Stimulated activated CD4-positive, alpha-beta T cell treated with anti-CD3 and anti-CD28 coated beads, Interleukin-2, amount 100 ng/mL, for 48 hours (primary cell): ENCODE measurements at regions not wholly inside any gene's neighbourhood (a gene's known extent, or its start where the extent isn't known, plus 50 kb on each side); places are given as distances from the start of the nearest gene placed in this dataset.

Experiments
- DNase-seq, 2 donors: peaks; one replicate each; pipeline ENCODE4 v3.0.0-alpha.2; 2020

DNA sequence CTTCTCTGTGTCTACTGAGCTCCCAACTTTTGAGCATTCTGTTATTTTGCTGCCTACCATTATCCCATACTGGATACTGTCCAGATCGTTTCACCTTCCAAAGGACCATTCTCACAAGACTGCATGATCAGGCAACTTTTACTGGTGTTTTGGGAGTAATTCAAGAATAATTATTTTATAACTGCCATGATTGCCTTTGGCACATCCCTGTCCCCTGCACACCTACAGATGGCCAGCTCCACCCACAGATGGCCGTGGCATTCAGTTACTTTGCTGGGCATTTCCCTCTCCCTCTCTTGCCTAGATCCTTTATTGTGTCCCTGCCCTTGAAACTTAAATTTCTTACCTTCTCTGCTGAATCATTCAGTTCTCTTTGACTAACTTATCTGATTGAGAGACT is 263.9 kb downstream of the DIPK2A start:
- DNase-seq = no peak

- DNase-seq = no peak
These were observed 265.7 kb downstream of the DIPK2A start for GRCh38 chr3:144237351-144237750.

DNA sequence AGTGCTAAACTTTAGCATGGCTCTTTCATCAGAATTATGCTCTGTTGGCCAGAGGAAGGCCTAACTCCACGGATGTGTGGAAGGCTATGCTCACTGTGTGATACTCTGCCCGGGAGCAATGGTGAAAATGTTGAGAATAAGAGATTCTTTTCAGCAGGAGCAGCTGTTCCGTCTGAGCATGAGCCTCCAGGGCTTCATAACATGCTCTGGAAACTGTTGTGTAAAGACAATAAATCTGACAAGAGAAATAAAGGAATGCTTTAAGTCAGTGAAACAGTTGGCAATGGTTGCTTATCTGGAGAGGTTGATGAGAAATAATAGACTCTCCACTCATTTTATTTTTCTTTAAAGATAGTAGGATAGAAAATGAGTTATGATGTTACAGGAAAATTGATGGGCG is 269.8 kb downstream of the DIPK2A start:
- DNase-seq = no peak

GRCh38 chr3:144242747-144243146 is 271.1 kb downstream of the DIPK2A start:
- DNase-seq = no peak

DNA sequence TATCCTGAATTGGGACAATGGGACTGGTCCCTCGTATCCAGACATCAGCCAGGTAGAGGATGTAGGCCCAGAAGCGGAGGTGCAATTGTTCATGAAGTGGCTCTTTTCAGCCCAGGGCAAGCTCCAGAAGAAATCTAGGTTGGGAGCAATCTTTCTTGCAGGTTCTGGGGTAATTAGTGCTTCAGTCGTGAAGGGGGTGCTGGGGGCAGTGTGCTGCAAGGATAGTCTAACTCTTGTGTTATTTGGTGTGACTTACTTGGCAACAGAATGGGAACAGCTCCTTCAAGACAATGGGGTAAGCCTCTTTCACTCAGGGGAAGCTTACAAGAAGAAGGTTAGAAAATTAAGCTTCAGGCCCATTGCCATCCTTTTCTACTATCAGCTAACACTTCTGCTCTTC is 273.0 kb downstream of the DIPK2A start:
- no peak for DNase-seq

DNA sequence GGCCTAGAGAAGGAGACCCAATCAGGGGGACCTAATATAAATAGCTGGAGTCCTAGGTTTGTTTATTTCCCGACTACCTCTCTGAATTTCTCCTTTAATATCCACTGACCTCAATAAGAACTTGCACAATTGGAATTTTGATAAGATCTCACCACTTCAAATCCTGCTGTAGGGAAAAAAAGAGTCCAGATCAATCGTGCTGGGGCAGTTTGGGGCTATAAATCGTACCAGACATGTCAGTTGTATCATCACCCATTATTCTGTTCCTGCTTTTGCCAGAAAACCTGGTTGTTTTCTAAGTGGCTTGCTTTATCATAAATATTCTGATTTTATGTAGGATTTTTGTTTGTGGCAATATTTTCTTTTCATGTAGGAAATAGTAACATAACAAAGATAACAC is 281.3 kb downstream of the DIPK2A start:
- no peak for DNase-seq

DNA sequence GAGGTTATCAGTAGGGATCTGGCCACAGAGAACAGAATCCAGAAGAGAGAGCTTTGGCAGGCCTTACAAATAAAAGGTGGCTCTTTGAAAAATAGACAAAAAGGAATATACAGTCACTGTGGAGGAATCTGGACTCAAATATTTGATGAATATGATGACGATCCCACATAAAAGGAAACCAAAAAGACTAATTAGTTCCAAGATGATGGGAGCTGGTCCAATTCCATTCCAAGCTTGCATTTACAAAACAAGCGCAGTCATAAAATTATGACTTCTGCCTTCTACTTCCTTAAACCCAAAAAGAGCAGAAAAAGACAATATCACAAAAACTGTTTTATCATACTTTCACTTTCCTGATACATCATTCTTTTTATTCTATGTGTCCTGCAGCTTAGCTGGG is 285.8 kb downstream of the DIPK2A start:
- no peak for DNase-seq

DNA sequence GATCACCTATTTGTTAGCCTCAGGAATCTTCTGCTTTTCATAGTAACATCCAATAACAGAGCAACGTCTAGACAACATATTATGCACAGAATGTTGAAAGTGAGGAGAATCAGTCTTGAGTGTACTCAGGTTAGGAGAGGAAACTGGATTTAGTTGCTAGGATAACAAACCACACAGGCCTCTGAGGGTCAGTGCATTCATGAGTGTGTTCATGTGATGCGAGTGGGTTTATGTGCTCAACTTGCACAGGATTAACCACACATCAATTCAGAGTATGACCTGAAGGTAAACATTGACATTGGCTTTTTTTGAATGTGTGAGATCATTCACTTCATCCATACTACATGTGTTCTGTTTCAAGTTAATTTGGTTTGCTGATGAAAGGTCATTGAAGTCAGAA is 287.6 kb downstream of the DIPK2A start:
- no peak for DNase-seq

GRCh38 chr3:144263706-144264105 is 292.1 kb downstream of the DIPK2A start:
- no peak for DNase-seq

GRCh38 chr3:144264350-144264749 is 292.7 kb downstream of the DIPK2A start:
- DNase-seq = no peak

- no peak for DNase-seq
These were observed 293.2 kb downstream of the DIPK2A start for GRCh38 chr3:144264794-144265193.

GRCh38 chr3:144265542-144266100 is 294.0 kb downstream of the DIPK2A start:
- DNase-seq = no peak

- DNase-seq = no peak
These were observed 298.5 kb downstream of the DIPK2A start for GRCh38 chr3:144270100-144270499.

DNA sequence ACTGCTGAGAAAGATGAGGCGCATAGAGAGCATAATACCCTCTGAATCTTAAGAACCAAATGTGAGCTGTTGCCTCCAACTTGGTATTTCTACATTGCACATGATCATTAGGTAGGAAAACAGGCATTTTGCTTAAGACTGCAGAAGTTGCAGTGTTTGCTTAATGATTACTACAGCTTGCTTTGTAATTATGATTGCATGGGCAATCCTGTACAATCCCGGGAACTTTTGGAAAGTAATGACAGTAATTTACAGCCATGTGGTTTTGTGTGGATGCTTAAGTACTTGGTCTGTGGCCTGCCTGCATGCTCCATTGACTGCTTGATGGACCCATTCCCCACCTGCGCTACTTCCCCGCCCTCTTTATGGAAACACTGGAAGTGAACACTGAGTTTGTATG is 301.1 kb downstream of the DIPK2A start:
- no peak for DNase-seq

DNA sequence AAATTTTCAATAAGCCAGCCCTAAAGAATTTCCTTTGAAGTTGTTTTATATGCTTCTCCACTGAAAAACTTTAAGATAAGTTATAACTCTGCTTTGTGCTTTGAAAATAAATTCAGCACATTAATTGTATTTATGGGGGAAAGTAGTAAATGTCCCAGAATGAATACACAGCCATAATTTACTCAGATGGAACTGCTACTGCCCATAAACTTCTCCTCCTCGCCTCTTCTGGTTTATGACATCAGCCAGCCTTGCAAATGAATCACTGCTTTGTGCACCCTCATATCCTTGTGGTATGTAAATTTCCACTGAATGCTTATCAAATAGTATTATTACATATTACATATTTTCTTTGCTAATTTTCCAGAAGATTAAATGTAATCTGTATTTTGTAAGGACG is 302.0 kb downstream of the DIPK2A start:
- DNase-seq = no peak

DNA sequence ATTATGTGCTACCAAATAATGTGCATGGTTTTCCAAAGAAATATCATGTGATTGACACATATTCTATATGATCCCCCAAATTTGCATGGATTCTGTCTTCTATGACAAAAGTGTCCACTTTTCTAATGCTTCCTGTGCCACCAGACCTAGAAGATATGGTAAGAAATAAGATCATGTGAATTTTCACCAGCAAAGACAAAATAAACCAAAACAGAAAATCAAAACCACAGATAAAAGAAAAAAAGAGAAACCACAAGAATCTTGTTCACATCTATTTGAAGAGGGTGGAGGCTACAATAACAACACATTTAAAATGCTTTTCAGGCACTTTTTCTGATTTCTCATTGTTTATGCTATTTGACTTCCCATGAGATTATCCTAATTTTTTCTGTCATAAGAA is 303.4 kb downstream of the DIPK2A start:
- DNase-seq = no peak

DNA sequence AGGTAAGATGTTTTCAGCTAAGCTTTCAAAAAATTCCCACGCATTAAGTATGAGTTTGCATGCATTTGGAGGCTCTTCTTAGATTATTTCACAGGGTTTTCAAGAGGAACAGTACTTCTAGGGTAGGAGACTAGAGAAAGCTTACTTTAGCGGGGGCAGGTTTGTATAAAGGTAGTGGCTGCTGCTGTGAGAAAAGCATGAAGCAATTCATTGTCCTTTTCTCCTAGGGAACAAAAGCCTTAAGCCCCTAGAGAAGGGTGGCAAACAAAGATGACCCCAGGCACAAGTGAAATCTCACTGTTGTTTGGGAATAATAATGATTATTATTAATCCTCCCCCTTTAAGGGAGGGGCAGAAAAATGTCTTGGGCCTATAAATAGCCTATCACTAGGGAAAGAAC is 310.7 kb downstream of the DIPK2A start:
- no peak for DNase-seq

GRCh38 chr3:144286235-144286910 is 314.8 kb downstream of the DIPK2A start:
- no peak for DNase-seq

- no peak for DNase-seq
These were observed 315.4 kb downstream of the DIPK2A start for GRCh38 chr3:144287001-144287400.

DNA sequence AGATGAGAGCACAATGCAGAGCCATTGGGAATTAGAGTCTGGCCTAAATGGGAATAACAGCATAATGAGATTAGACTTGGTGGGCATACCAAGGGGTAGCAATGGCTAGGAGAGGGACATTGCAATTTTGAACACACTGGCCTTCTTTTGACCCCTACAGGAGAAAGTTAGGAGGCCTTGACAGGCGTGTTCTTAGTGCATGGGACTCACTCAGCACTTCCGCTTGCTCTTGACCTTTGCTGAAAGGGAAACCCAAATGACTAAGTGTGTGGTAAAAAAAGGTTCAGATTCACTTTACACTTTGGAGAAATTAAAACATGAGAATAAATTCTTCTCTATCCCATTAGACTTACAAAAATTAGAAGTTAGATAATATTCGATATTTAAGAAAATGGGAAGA is 317.4 kb downstream of the DIPK2A start:
- no peak for DNase-seq

- no peak for DNase-seq
These were observed 323.3 kb downstream of the DIPK2A start for GRCh38 chr3:144294659-144295538.

DNA sequence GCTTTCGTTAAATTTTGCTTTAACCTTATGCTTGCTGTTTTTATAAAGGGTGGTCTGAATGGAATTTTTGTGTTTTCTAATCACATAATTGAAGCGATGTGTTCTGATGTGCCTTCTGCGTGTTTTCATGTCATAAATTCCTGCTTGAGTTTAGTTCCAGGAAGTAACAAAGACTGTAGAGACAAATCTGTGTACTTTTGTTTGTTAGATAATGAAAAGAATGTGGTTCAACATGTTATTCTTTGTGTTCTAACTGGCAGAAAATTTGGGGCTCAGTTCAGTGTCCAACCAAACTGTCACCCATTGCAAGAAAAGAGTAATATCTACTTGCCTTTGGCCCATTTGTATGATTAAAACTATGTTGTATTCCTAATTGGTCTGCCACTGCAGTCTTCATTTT is 324.0 kb downstream of the DIPK2A start:
- DNase-seq = no peak

DNA sequence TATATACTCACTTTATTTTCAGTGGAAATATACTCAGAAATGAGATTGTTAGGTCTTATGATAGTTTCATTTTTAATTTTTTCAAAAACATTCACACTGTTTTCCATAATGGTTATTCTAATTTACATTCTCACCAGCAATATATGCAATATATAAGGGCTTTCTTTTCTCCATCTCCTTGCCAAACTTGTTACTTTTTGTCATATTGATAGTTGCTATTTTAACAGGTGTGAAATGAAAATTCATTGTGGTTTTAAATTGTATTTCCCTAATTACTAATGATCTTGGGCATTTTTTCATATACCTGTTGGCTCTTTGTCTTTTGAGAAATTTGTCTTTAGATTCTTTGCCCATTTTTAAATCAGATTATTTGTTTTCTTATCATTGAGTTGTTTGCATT is 325.2 kb downstream of the DIPK2A start:
- no peak for DNase-seq

GRCh38 chr3:144301863-144302262 is 330.2 kb downstream of the DIPK2A start:
- no peak for DNase-seq
